HAP-1 (cell line): ENCODE measurements at regions not wholly inside any gene's neighbourhood (a gene's known extent, or its start where the extent isn't known, plus 50 kb on each side); places are given as distances from the start of the nearest gene placed in this dataset.
A peak's percentile ranks its signal among the peaks of the same experiment; 100 is the strongest.

Source experiments
- DNase-seq, 2 experiments: peaks; one replicate each; pipeline ENCODE4 v3.0.0-alpha.2; 2016 to 2020; ENCODE audit warnings: low spot score in 2 of 2
- H3K27me3 ChIP-seq: fragments of 250-450 bp; sonication (Bioruptor Pico); 2 replicates; pipeline ENCODE4 v1.5.1; 2020; ENCODE audit warnings: low read depth, mild to moderate bottlenecking, moderate library complexity
- H3K36me3 ChIP-seq: fragments of 250-450 bp; sonication (Bioruptor Pico); replicated peaks from 2 replicates; pipeline ENCODE4 v1.5.1; 2020; ENCODE audit warnings: mild to moderate bottlenecking
- H3K4me1 ChIP-seq: fragments of 250-450 bp; sonication (Bioruptor Pico); 2 replicates; pipeline ENCODE4 v1.5.1; 2020; ENCODE audit warnings: mild to moderate bottlenecking
- H3K4me3 ChIP-seq: fragments of 250-450 bp; sonication (Bioruptor Pico); 2 replicates; pipeline ENCODE4 v1.5.1; 2020; ENCODE audit warnings: mild to moderate bottlenecking, moderate library complexity
- H3K9me3 ChIP-seq: fragments of 250-450 bp; sonication (Bioruptor Pico); 2 replicates; pipeline ENCODE4 v1.5.1; 2020; ENCODE audit warnings: mild to moderate bottlenecking, moderate library complexity
- in situ Hi-C: fragments of 300-500 bp; cut with MboI; formaldehyde crosslinking; loops from 3 replicates; pipeline ENCODE4 v1.14.3; 2020; ENCODE audit warnings: low sequenced_read_pairs, inconsistent platforms, mixed read lengths

DNA sequence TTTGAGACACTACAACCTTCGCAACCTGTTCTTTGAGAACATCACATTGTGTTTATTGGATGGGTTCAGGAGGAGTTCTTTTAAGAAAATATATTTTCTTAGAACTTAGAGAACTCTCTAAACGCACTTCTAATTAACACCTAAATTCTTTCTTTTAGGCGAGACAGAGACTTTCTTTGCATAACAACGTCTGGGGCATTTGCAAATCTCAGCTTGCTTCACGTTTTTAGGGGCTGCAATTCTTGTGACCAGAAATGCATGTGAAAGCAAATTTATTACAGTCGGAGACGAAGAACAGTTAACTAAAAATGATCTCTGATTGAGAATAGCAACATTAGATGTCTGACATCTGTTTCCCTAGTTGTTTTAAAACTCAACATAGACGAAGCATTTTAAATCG lies 568.3 kb upstream of the ZNF717 start:
- peak in 1 of 2 experiments; percentile 35 for DNase-seq
- Histone ChIP-seq H3K27me3 (no peaks in the 10 kb centered on the region), H3K4me1 (peaks cover 17% of the 10 kb centered on the region), H3K4me3 (no peak overlapping the region), H3K36me3 (no peaks in the 10 kb centered on the region), H3K9me3 (no peaks in the 10 kb centered on the region)
- in situ Hi-C loops: no loop called here

DNA sequence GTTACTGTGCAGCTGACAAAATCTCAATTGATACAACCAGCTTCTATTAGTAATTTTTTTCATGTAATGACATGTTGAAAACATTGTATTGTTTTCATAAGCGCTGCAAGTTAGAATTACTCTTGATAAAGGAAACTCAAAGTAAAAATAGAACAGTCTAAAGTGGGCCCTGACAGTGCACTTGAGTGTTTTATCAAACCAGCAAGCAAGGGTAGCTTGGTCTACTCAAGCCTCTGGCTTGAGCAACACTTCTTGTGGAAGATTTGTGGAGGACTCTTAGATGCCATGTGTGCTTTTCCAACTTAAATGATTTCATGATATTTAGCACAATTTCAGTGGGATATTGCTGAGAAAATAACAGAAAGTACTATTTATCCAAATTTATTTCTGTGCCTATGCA lies 575.7 kb upstream of the ZNF717 start:
- H3K4me1 ChIP-seq: no peaks in the 10 kb centered on the region
- H3K27me3 ChIP-seq: no peaks in the 10 kb centered on the region
- in situ Hi-C loops: no loop called here
- no peaks in the 10 kb centered on the region for H3K36me3 ChIP-seq
- no peak for DNase-seq
- no peak overlapping the region for H3K4me3 ChIP-seq
- H3K9me3 ChIP-seq: no peaks in the 10 kb centered on the region

DNA sequence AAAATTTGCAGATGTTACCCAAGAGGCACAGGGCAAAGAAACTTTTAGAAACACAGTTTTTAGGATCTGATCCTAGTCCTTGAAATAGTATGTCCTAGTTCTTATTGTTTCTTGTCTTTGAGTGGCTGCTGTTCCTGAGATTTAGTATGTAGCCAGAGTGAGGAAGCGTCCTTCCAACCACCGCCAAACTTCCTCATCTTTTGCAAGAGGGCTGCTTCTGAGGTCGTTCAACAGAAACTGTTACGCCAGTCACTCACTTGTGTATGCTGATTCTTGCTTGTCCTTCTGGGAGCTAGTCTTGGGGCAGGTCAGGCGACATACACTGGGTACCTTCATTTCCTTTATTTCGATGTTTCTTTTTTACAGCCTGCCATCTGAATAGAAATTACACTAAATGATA lies 577.3 kb upstream of the ZNF717 start:
- H3K9me3 ChIP-seq: no peaks in the 10 kb centered on the region
- H3K4me1 ChIP-seq: no peaks in the 10 kb centered on the region
- in situ Hi-C loops: no loop called here
- no peak for DNase-seq
- no peaks in the 10 kb centered on the region for H3K27me3 ChIP-seq
- no peaks in the 10 kb centered on the region for H3K36me3 ChIP-seq
- H3K4me3 ChIP-seq: no peak overlapping the region

DNA sequence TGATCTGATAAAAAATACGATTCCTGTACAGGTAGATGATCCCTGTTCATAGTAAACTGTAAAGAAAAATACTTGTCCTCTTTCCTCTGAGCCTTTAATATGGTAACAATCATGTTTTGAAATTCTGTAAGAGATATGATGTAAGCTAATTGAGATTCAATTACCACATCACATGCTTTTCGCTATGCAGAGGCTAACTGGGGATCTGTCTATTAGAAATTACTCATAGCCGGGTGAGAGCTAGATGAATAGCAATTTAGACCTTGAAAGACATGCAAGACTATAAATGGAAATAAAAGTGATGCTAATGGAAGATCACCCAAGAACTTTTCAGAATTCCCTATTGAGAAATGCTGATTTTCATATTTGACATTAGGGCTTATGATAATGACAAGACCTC lies 579.9 kb upstream of the ZNF717 start:
- no peak overlapping the region for H3K4me3 ChIP-seq

DNA sequence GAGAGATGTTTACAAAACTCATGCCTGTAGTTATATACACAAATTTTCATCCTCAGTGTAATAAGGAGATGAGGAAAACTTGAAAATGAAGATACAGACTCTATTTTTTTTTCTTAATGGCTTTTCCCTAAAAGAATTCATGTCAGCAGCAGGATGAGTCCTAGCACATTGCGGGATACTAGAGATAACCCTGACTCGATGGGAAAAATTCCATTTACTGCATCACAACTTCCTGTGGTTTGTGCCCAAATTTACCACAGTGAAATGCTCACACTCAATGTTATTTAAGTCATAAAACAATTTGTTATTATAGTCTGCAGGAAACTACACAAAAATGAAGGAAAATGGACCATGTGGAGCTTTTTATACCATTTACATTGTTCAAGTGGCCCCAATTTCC lies 581.9 kb upstream of the ZNF717 start:
- H3K36me3 ChIP-seq: no peaks in the 10 kb centered on the region
- no peak for DNase-seq
- no peaks in the 10 kb centered on the region for H3K27me3 ChIP-seq
- no peaks in the 10 kb centered on the region for H3K9me3 ChIP-seq
- H3K4me1 ChIP-seq: no peaks in the 10 kb centered on the region
- in situ Hi-C loops: no loop called here
- no peak overlapping the region for H3K4me3 ChIP-seq

More for the DNA sequence above, 579.9 kb upstream of the ZNF717 start:
- Histone ChIP-seq H3K9me3 (no peaks in the 10 kb centered on the region), H3K36me3 (no peaks in the 10 kb centered on the region), H3K27me3 (no peaks in the 10 kb centered on the region), H3K4me1 (no peaks in the 10 kb centered on the region)
- in situ Hi-C loops: no loop called here
- no peak for DNase-seq

DNA sequence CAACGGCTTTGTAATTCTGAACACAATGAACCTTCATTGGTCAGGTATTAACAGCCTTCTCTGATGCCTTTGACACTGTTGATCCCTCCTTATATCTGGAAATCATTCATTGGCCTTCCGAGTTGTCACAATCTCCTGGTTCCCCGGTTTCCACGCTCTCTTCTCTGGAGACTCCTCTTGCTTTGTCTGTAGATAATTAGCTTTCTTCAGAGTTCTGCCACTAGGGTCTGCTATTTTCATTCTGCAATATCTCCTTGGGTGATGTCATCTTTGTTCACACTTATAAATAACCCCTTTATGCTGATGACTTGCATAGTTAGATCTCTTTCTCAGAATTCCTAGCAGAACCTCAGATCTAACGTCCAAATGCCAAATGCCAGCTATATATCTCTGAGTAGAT lies 583.8 kb upstream of the ZNF717 start:
- in situ Hi-C loops: no loop called here
- H3K9me3 ChIP-seq: no peaks in the 10 kb centered on the region
- H3K4me1 ChIP-seq: no peaks in the 10 kb centered on the region
- H3K36me3 ChIP-seq: no peaks in the 10 kb centered on the region
- no peaks in the 10 kb centered on the region for H3K27me3 ChIP-seq
- no peak overlapping the region for H3K4me3 ChIP-seq
- peak; percentile 11 to 42 for DNase-seq

DNA sequence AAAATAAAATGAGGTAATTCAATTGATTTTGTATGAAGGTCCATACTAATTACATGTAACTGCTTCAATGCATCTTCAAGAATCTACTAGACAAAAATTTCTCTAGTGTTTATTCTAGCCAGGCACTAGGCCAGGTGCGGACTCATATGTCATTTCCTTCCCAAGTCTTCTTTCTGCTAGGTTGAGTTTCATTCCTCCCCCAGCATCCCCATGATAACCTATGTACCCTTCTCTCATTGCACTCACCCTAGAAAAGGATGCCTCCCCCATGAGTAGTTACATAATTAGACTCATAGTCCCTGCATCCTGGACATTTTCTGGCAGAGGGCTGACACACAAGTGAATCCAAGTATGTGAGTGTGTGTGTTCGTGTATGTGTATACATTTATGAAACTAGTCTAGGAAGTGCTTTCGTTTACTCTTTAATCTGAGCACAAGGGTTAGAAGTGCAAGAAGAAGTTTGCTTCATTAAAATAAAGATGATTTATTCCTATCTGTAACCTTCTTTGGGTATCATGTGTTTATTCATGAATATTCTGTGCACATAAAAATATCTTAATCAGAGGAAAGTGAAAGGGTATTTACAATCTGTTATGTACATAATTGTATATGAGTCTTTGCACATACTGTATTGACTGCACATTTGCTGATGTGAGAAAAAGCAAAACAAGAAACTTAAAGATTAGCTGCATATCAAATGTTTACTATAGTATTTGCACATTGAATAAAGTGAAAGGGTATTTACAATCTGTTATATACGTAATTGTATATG lies 585.6 kb upstream of the ZNF717 start:
- no peaks in the 10 kb centered on the region for H3K36me3 ChIP-seq
- no peaks in the 10 kb centered on the region for H3K27me3 ChIP-seq
- no peaks in the 10 kb centered on the region for H3K9me3 ChIP-seq
- no peak for DNase-seq
- no peaks in the 10 kb centered on the region for H3K4me1 ChIP-seq
- in situ Hi-C loops: no loop called here
- H3K4me3 ChIP-seq: no peak overlapping the region

DNA sequence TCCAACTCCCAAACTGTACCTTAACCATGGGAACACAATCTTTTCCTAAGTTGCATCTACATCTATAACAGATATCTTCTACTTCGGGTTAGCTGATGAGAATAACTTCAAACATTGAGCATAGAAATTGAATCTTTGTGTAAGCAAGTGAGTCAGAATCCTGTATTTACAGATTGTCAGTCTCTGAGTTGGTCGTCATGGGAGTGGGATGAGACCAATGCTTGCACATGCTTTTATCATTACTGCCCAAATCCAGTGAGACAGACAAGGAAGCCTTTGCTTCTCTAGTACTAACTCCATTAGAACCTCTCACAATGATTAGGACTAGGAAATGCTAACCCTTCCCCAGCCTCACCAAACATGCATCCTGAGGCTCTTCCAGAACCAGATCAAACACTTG lies 587.1 kb upstream of the ZNF717 start:
- in situ Hi-C loops: no loop called here
- H3K9me3 ChIP-seq: no peaks in the 10 kb centered on the region

DNA sequence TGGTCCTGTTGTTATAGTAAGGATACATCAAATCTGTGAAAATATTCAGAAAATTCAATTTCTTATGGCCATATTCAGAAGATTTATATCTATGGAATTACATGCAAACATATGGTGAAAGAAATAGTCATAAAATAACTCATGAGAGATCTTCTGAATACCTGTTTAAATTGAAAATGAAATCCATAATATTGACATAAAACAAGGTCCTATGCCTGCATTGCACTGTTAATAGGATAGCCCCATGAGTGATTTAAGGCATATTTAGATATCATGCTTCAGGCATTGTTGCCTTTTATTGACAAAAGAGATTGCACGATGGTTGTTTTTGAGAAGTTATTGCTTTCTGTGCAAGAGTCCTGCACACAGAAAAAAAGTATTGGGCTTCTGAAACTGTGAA lies 591.7 kb upstream of the ZNF717 start:
- no peak for DNase-seq
- Histone ChIP-seq H3K9me3 (no peaks in the 10 kb centered on the region), H3K4me3 (no peak overlapping the region), H3K4me1 (no peaks in the 10 kb centered on the region), H3K27me3 (no peaks in the 10 kb centered on the region), H3K36me3 (no peaks in the 10 kb centered on the region)
- in situ Hi-C loops: no loop called here

More for the DNA sequence above, 587.1 kb upstream of the ZNF717 start:
- Histone ChIP-seq H3K4me1 (no peaks in the 10 kb centered on the region), H3K36me3 (no peaks in the 10 kb centered on the region), H3K27me3 (no peaks in the 10 kb centered on the region), H3K4me3 (no peak overlapping the region)
- no peak for DNase-seq

DNA sequence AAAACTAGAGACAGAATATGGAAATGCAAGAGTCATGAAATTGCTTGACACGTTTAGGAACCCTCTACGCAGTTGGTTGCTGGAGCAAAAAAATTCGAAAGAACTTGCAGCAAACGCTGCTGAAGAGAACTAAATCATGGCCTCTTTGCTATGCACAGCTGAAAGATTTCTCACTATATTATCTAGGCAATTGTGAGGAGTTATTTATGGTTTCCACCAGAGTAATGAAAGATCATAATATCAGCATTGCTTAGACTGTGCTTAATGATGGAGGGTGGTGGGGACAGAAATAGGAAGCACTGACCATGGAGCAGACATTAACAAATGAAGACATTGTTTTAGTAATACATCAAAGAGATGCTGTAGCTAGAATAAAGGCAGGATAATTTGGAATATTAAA lies 593.4 kb upstream of the ZNF717 start:
- DNase-seq: no peak
- Histone ChIP-seq H3K4me1 (no peaks in the 10 kb centered on the region), H3K9me3 (no peaks in the 10 kb centered on the region), H3K4me3 (no peak overlapping the region), H3K27me3 (no peaks in the 10 kb centered on the region), H3K36me3 (no peaks in the 10 kb centered on the region)
- in situ Hi-C loops: no loop called here

DNA sequence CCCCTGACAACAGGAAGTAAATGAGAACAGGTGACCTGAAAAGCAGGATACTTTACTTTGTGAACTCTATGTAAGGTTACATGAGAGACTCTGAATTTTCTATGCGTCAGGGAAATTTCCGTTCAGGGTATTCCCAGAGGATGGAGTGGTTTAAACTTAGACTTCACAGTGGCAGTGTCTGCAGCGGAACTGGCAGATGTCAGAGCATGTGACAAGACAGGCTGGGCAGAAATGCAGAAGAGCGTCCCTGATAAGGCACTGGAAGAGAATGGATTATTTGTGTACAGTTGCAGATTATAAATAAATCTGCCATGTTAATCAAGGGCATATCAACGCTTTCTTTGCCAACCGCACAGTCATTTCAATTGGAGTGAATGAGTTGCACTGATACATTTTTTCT lies 598.4 kb upstream of the ZNF717 start:
- Histone ChIP-seq H3K9me3 (no peaks in the 10 kb centered on the region), H3K27me3 (no peaks in the 10 kb centered on the region), H3K36me3 (no peaks in the 10 kb centered on the region), H3K4me3 (no peak overlapping the region), H3K4me1 (no peaks in the 10 kb centered on the region)
- in situ Hi-C loops: no loop called here
- no peak for DNase-seq

DNA sequence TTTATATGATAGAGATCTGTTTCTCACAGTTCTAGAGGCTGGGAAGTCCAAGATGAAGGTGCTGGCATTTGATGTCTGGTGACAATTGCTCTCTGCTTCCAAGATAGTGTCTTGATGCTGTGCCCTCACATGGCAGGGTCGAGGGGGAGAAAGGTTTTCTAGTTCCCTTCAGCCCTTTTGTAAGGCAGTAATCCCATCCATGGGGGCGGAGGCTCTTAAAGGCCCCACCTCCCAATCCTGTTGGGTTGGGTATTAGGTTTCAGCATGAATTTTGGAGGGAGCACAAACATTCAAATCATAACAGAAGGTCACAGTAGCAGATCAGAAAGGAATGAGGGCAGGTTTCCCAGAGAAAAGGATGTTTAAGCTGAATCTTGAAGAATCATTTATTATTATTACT lies 601.7 kb upstream of the ZNF717 start:
- peak in 1 of 2 experiments; percentile 18 for DNase-seq

DNA sequence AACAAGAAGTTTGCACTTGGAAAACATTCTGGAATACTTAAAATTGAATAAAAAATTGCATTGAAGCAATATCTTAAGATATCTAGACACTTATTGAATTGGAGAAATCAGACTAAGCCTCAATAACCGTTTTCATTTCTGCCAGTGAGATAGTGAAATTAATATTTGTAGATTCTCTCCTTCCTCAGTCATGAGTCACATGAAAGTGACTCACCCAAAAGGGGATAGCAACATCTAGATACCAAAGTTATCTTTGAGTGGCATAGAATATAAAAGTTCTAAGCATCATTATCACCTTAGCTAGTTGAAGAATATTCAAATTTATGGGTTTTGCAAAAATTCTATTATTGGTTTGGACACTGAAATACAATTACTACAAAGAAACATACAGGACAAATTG lies 614.8 kb upstream of the ZNF717 start:
- no peak for DNase-seq
- H3K36me3 ChIP-seq: no peaks in the 10 kb centered on the region
- H3K4me1 ChIP-seq: no peaks in the 10 kb centered on the region
- no peaks in the 10 kb centered on the region for H3K27me3 ChIP-seq
- in situ Hi-C loops: no loop called here
- no peak overlapping the region for H3K4me3 ChIP-seq
- H3K9me3 ChIP-seq: no peaks in the 10 kb centered on the region

More for the DNA sequence above, 601.7 kb upstream of the ZNF717 start:
- Histone ChIP-seq H3K9me3 (no peaks in the 10 kb centered on the region), H3K4me3 (no peak overlapping the region), H3K4me1 (no peaks in the 10 kb centered on the region), H3K36me3 (no peaks in the 10 kb centered on the region), H3K27me3 (no peaks in the 10 kb centered on the region)
- in situ Hi-C loops: no loop called here

DNA sequence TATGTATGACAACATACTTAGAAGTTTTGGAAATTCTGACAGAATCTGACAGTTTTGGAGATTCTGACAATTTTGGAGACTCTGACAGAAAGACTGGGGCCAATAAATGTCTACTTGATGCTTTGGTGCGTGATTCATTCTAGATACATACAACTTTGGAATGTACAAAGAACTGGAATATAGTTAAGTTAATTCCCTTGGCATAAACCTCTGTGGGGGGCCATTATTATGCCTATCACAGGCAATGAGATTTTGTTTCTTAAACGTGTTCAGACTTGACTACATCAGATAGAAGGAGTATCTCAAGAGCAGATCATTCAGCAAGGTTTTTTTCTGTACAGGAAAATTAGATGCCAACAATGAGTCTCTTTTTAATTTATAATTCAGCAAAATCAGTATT lies 617.6 kb upstream of the ZNF717 start:
- H3K9me3 ChIP-seq: no peaks in the 10 kb centered on the region

DNA sequence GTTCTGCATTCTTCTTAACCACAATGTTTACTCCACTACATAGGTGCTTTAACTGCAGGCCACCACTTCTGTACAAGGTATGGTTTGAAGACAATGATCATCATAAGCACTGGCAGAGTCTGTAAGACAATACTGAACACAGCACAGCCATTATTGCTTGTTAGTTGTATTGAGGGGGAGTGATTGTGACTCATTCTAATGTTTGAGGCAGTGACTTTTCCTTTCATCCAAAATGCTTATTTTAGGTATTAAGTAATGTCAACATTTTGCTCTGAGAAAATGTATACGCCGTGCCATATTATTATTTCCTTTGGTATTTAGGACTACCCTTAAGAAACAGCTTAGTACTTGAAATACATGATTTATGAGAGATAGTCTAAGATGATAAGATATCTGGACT lies 618.2 kb upstream of the ZNF717 start:
- in situ Hi-C loops: no loop called here
- no peak for DNase-seq
- Histone ChIP-seq H3K4me1 (no peaks in the 10 kb centered on the region), H3K36me3 (no peaks in the 10 kb centered on the region), H3K4me3 (no peak overlapping the region), H3K9me3 (no peaks in the 10 kb centered on the region), H3K27me3 (no peaks in the 10 kb centered on the region)

More for the DNA sequence above, 617.6 kb upstream of the ZNF717 start:
- Histone ChIP-seq H3K4me3 (no peak overlapping the region), H3K36me3 (no peaks in the 10 kb centered on the region), H3K27me3 (no peaks in the 10 kb centered on the region), H3K4me1 (no peaks in the 10 kb centered on the region)
- in situ Hi-C loops: no loop called here
- DNase-seq: peak in 1 of 2 experiments; percentile 5
